ENCODE measurements at regions not wholly inside any gene's neighbourhood (a gene's known extent, or its start where the extent isn't known, plus 50 kb on each side); places are given as distances from the start of the nearest gene placed in this dataset.

DNA sequence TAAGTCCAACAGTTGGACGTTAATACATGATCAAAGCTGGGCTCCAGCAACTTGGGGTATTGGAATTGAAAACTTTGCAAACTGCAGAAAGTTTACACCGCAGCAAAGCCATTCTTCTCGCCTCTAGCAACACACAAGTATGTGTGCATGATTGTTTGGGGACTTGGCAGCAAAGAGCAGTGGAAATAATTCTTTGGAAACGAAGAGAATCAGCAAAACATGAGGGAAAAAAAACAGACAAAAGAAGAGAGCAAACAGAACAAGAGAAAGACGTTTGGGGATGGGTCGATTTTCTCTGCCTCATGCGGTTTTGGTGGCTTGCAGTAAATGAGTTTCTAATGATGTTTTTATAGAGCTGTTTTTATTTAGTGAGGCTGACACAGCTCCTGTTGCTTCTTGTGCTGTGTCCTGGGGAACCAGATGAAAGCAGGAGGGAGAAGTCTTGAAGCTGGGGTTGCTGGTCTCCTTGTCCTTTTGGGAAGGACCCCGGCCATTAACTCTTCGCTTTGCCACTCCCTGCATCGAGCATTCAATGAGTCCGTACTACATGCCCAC is 502.9 kb downstream of the GRIN2A start:
- TF ChIP-seq GATA2 (IDR thresholded peaks at IDR 0.05; ENCODE audit: low read depth, low read length) (no peak), GATA3 (IDR thresholded peaks at IDR 0.05; ENCODE audit: low read depth, low read length) (no peak)

Data from SH-SY5Y (cell line).